ENCODE measurements at regions not wholly inside any gene's neighbourhood (a gene's known extent, or its start where the extent isn't known, plus 50 kb on each side); places are given as distances from the start of the nearest gene placed in this dataset.

DNA sequence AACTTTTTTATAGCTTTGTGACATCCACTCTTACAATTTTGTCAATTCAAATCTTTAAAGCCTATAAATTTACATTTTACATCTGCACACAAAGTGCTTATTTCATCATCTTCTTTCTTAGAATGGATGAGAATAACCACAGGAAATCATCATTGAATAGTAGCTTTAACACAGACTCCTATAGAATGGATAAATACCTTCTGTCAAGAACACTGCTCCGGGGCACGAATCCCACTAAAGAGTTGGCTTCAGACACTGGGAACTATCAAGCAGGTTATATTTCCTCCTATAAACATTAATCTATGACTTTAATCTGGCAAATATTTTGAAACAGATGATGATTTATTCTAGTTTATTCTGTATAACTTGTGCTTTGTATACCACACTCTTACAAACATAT, 269.7 kb upstream of the TPK1 start:
- TF ChIP-seq, protein P1, sequence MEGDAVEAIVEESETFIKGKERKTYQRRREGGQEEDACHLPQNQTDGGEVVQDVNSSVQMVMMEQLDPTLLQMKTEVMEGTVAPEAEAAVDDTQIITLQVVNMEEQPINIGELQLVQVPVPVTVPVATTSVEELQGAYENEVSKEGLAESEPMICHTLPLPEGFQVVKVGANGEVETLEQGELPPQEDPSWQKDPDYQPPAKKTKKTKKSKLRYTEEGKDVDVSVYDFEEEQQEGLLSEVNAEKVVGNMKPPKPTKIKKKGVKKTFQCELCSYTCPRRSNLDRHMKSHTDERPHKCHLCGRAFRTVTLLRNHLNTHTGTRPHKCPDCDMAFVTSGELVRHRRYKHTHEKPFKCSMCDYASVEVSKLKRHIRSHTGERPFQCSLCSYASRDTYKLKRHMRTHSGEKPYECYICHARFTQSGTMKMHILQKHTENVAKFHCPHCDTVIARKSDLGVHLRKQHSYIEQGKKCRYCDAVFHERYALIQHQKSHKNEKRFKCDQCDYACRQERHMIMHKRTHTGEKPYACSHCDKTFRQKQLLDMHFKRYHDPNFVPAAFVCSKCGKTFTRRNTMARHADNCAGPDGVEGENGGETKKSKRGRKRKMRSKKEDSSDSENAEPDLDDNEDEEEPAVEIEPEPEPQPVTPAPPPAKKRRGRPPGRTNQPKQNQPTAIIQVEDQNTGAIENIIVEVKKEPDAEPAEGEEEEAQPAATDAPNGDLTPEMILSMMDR (IDR thresholded peaks at IDR 0.05): no peak
- TF ChIP-seq POLR2A (IDR thresholded peaks at IDR 0.05): no peak
